GM18517 (cell line): ENCODE measurements at regions not wholly inside any gene's neighbourhood (a gene's known extent, or its start where the extent isn't known, plus 50 kb on each side); places are given as distances from the start of the nearest gene placed in this dataset.

ENCODE experiments used
- ATAC-seq: cut with Tn5 transposase; IDR thresholded peaks from one replicate; pipeline ENCODE4 v1.9.1; 2021; ENCODE audit warnings: mild to moderate bottlenecking, moderate library complexity; ENCODE audit not compliant: unreplicated experiment

GRCh38 chr14:43243168-43243567 lies 1263.9 kb downstream of the FSCB start:
- no peak for ATAC-seq

GRCh38 chr14:43232261-43232660 lies 1274.8 kb downstream of the FSCB start:
- ATAC-seq = no peak

GRCh38 chr14:43215524-43215923 lies 1291.6 kb downstream of the FSCB start:
- no peak for ATAC-seq

GRCh38 chr14:43207189-43207588 lies 1299.9 kb downstream of the FSCB start:
- no peak for ATAC-seq

GRCh38 chr14:43204816-43205215 lies 1302.3 kb downstream of the FSCB start:
- no peak for ATAC-seq

- no peak for ATAC-seq
Observed at GRCh38 chr14:43200519-43200918, 1306.6 kb downstream of the FSCB start.

- ATAC-seq = no peak
Observed at GRCh38 chr14:43198465-43198864, 1308.6 kb downstream of the FSCB start.

GRCh38 chr14:43184540-43184939 lies 1322.5 kb downstream of the FSCB start:
- no peak for ATAC-seq

GRCh38 chr14:43183916-43184315 lies 1323.2 kb downstream of the FSCB start:
- no peak for ATAC-seq

GRCh38 chr14:43175896-43176295 lies 1331.2 kb downstream of the FSCB start:
- no peak for ATAC-seq

GRCh38 chr14:43172899-43173548 lies 1334.1 kb downstream of the FSCB start:
- no peak for ATAC-seq

- ATAC-seq = no peak
Observed at GRCh38 chr14:43169722-43170121, 1337.4 kb downstream of the FSCB start.

GRCh38 chr14:43168371-43168925 lies 1338.6 kb downstream of the FSCB start:
- ATAC-seq = no peak

- no peak for ATAC-seq
Observed at GRCh38 chr14:43166163-43166562, 1340.9 kb downstream of the FSCB start.

- ATAC-seq = no peak
Observed at GRCh38 chr14:43165651-43166050, 1341.4 kb downstream of the FSCB start.

GRCh38 chr14:43161477-43161876 lies 1345.6 kb downstream of the FSCB start:
- no peak for ATAC-seq

GRCh38 chr14:43157661-43158060 lies 1349.4 kb downstream of the FSCB start:
- ATAC-seq = no peak

- no peak for ATAC-seq
Observed at GRCh38 chr14:43155924-43156323, 1351.2 kb downstream of the FSCB start.

- no peak for ATAC-seq
Observed at GRCh38 chr14:43155258-43155657, 1351.8 kb downstream of the FSCB start.

- no peak for ATAC-seq
Observed at GRCh38 chr14:43147485-43147884, 1359.6 kb downstream of the FSCB start.

GRCh38 chr14:43145361-43145760 lies 1361.7 kb downstream of the FSCB start:
- ATAC-seq = no peak

GRCh38 chr14:43143106-43143505 lies 1364.0 kb downstream of the FSCB start:
- no peak for ATAC-seq

- ATAC-seq = no peak
Observed at GRCh38 chr14:43141636-43142191, 1365.4 kb downstream of the FSCB start.
